Hematopoietic multipotent progenitor cell treated with erythropoietin and hydrocortisone succinate and interleukin-3 and kit ligand, for 4 days (in vitro differentiated cells): ENCODE measurements at regions not wholly inside any gene's neighbourhood (a gene's known extent, or its start where the extent isn't known, plus 50 kb on each side); places are given as distances from the start of the nearest gene placed in this dataset.

Source experiments
- DNase-seq: peaks from one replicate; pipeline ENCODE4 v3.0.0-alpha.2; 2015

- no peak for DNase-seq
Measured at GRCh38 chr3:3559786-3560185, 239.4 kb upstream of the LRRN1 start.

- DNase-seq: no peak
Measured at GRCh38 chr3:3556078-3556477, 243.2 kb upstream of the LRRN1 start.

- no peak for DNase-seq
Measured at GRCh38 chr3:3553236-3553635, 246.0 kb upstream of the LRRN1 start.

GRCh38 chr3:3552761-3553160, 246.5 kb upstream of the LRRN1 start:
- no peak for DNase-seq

- DNase-seq: no peak
Measured at GRCh38 chr3:3551981-3552380, 247.2 kb upstream of the LRRN1 start.

GRCh38 chr3:3545360-3545759, 253.9 kb upstream of the LRRN1 start:
- no peak for DNase-seq

GRCh38 chr3:3538451-3538850, 260.8 kb upstream of the LRRN1 start:
- DNase-seq: no peak

- no peak for DNase-seq
Measured at GRCh38 chr3:3532508-3532907, 266.7 kb upstream of the LRRN1 start.

GRCh38 chr3:3531476-3531875, 267.8 kb upstream of the LRRN1 start:
- DNase-seq: no peak

GRCh38 chr3:3519266-3519665, 280.0 kb upstream of the LRRN1 start:
- no peak for DNase-seq

GRCh38 chr3:3516996-3517395, 282.2 kb upstream of the LRRN1 start:
- DNase-seq: no peak

- no peak for DNase-seq
Measured at GRCh38 chr3:3516384-3516783, 282.8 kb upstream of the LRRN1 start.

GRCh38 chr3:3509665-3510064, 289.6 kb upstream of the LRRN1 start:
- no peak for DNase-seq

GRCh38 chr3:3504686-3505085, 294.5 kb upstream of the LRRN1 start:
- DNase-seq: no peak

GRCh38 chr3:3503411-3503810, 295.8 kb upstream of the LRRN1 start:
- no peak for DNase-seq

GRCh38 chr3:3499987-3500386, 299.2 kb upstream of the LRRN1 start:
- no peak for DNase-seq

GRCh38 chr3:3499012-3499562, 300.1 kb upstream of the LRRN1 start:
- no peak for DNase-seq

- DNase-seq: no peak
Measured at GRCh38 chr3:3495611-3496010, 303.6 kb upstream of the LRRN1 start.

- DNase-seq: no peak
Measured at GRCh38 chr3:3476669-3477068, 297.2 kb upstream of the CRBN start.

GRCh38 chr3:3468596-3468995, 289.1 kb upstream of the CRBN start:
- DNase-seq: no peak

GRCh38 chr3:3464131-3464530, 284.6 kb upstream of the CRBN start:
- DNase-seq: no peak

- DNase-seq: no peak
Measured at GRCh38 chr3:3461317-3461716, 281.8 kb upstream of the CRBN start.

- no peak for DNase-seq
Measured at GRCh38 chr3:3448468-3448867, 269.0 kb upstream of the CRBN start.

GRCh38 chr3:3447641-3448040, 268.1 kb upstream of the CRBN start:
- no peak for DNase-seq

GRCh38 chr3:3446251-3446650, 266.8 kb upstream of the CRBN start:
- no peak for DNase-seq

- no peak for DNase-seq
Measured at GRCh38 chr3:3443482-3443881, 264.0 kb upstream of the CRBN start.
